GM12878 (cell line): ENCODE measurements at regions not wholly inside any gene's neighbourhood (a gene's known extent, or its start where the extent isn't known, plus 50 kb on each side); places are given as distances from the start of the nearest gene placed in this dataset.

Experiments used
- CBFB ChIP-seq: IDR thresholded peaks from 2 replicates; pipeline ENCODE4 v1.6.1; 2016; ENCODE audit warnings: antibody characterized with exemption, low read depth
- CHD1 ChIP-seq: IDR thresholded peaks from 2 replicates; pipeline ENCODE4 v1.6.1; 2012; ENCODE audit warnings: low read depth, low read length, improper control_type of control experiment
- EGR1 ChIP-seq, 2 experiments: IDR thresholded peaks; 1 replicate in 1 of 2; 2 replicates in 1 of 2; pipeline ENCODE4 v1.6.1; 2011 to 2012; ENCODE audit warnings: low read depth in 2 of 2, low read length in 2 of 2, borderline replicate concordance in 1 of 2, mild to moderate bottlenecking in 1 of 2, moderate library complexity in 1 of 2
- HDAC2 ChIP-seq: fragments of 200-600 bp; sonication (generic); IDR thresholded peaks from 2 replicates; pipeline ENCODE4 v1.6.1; 2017
- RB1 ChIP-seq: fragments of 450-650 bp; formaldehyde crosslinking; IDR thresholded peaks from 2 replicates; pipeline ENCODE4 v1.6.1; 2017; ENCODE audit warnings: mild to moderate bottlenecking, borderline replicate concordance
- RBBP5 ChIP-seq: fragments of 200-600 bp; sonication (generic); conservative IDR thresholded peaks from 2 replicates; pipeline ENCODE4 v1.6.1; 2016
- SREBF2 ChIP-seq: IDR thresholded peaks from 2 replicates; pipeline ENCODE4 v1.6.1; 2012; ENCODE audit warnings: mild to moderate bottlenecking, low read length
- SUPT20H ChIP-seq: IDR thresholded peaks from 2 replicates; pipeline ENCODE4 v1.6.1; 2011; ENCODE audit warnings: low read depth, mild to moderate bottlenecking, low read length, moderate library complexity, borderline replicate concordance; ENCODE audit not compliant: control insufficient read depth
- ZNF207 ChIP-seq: fragments of 450-650 bp; IDR thresholded peaks from 2 replicates; pipeline ENCODE4 v1.6.1; 2014; ENCODE audit warnings: antibody characterized with exemption, mild to moderate bottlenecking, borderline replicate concordance
- ZNF274 ChIP-seq: IDR thresholded peaks from one replicate; pipeline ENCODE4 v1.8.0; 2011; ENCODE audit not compliant: insufficient read length, insufficient read depth
- TF ChIP-seq, protein P1 (sequence below): fragments of 450-650 bp; conservative IDR thresholded peaks from 2 replicates; pipeline ENCODE4 v1.6.1; 2017; ENCODE audit warnings: mild to moderate bottlenecking, moderate library complexity
- TF ChIP-seq, protein P2 (sequence below): fragments of 450-650 bp; IDR thresholded peaks from 2 replicates; pipeline ENCODE4 v1.6.1; 2017; ENCODE audit warnings: mild to moderate bottlenecking, moderate library complexity
- TF ChIP-seq, protein P3 (sequence below): fragments of 150-350 bp; IDR thresholded peaks from 2 replicates; pipeline ENCODE4 v1.6.1; 2016; ENCODE audit warnings: low read depth, low read length

DNA sequence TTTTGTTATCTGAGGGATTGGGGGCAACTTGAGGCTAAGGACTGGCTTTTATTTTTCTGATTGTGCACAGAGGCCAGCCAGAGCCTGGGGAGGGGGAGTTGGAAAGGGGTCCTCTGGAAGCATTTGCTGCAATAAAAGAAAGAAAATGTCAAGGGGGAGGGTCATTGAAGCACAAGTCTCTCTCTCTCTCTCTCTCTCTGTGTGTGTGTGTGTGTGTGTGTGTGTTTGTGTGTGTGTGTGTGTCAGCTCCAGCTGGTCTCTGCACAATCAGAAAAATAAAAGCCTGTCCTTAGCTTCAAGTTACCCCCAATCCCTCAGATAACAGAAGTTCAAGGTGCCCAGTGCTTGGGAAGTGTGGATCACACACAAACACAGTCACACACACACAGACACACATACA lies 52.1 kb upstream of the CCDC174 start (continued):
- no peak for TF ChIP-seq ZNF207
- TF ChIP-seq RBBP5, result no peak
- TF ChIP-seq, protein P1, sequence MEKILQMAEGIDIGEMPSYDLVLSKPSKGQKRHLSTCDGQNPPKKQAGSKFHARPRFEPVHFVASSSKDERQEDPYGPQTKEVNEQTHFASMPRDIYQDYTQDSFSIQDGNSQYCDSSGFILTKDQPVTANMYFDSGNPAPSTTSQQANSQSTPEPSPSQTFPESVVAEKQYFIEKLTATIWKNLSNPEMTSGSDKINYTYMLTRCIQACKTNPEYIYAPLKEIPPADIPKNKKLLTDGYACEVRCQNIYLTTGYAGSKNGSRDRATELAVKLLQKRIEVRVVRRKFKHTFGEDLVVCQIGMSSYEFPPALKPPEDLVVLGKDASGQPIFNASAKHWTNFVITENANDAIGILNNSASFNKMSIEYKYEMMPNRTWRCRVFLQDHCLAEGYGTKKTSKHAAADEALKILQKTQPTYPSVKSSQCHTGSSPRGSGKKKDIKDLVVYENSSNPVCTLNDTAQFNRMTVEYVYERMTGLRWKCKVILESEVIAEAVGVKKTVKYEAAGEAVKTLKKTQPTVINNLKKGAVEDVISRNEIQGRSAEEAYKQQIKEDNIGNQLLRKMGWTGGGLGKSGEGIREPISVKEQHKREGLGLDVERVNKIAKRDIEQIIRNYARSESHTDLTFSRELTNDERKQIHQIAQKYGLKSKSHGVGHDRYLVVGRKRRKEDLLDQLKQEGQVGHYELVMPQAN, result no peak
- TF ChIP-seq RB1, result no peak
- TF ChIP-seq CHD1, result no peak
- no peak for TF ChIP-seq SUPT20H
- no peak for TF ChIP-seq HDAC2
- TF ChIP-seq ZNF274, result no peak
- no peak for TF ChIP-seq SREBF2
- TF ChIP-seq, protein P2, sequence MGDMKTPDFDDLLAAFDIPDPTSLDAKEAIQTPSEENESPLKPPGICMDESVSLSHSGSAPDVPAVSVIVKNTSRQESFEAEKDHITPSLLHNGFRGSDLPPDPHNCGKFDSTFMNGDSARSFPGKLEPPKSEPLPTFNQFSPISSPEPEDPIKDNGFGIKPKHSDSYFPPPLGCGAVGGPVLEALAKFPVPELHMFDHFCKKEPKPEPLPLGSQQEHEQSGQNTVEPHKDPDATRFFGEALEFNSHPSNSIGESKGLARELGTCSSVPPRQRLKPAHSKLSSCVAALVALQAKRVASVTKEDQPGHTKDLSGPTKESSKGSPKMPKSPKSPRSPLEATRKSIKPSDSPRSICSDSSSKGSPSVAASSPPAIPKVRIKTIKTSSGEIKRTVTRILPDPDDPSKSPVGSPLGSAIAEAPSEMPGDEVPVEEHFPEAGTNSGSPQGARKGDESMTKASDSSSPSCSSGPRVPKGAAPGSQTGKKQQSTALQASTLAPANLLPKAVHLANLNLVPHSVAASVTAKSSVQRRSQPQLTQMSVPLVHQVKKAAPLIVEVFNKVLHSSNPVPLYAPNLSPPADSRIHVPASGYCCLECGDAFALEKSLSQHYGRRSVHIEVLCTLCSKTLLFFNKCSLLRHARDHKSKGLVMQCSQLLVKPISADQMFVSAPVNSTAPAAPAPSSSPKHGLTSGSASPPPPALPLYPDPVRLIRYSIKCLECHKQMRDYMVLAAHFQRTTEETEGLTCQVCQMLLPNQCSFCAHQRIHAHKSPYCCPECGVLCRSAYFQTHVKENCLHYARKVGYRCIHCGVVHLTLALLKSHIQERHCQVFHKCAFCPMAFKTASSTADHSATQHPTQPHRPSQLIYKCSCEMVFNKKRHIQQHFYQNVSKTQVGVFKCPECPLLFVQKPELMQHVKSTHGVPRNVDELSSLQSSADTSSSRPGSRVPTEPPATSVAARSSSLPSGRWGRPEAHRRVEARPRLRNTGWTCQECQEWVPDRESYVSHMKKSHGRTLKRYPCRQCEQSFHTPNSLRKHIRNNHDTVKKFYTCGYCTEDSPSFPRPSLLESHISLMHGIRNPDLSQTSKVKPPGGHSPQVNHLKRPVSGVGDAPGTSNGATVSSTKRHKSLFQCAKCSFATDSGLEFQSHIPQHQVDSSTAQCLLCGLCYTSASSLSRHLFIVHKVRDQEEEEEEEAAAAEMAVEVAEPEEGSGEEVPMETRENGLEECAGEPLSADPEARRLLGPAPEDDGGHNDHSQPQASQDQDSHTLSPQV, result no peak
- TF ChIP-seq, protein P3, sequence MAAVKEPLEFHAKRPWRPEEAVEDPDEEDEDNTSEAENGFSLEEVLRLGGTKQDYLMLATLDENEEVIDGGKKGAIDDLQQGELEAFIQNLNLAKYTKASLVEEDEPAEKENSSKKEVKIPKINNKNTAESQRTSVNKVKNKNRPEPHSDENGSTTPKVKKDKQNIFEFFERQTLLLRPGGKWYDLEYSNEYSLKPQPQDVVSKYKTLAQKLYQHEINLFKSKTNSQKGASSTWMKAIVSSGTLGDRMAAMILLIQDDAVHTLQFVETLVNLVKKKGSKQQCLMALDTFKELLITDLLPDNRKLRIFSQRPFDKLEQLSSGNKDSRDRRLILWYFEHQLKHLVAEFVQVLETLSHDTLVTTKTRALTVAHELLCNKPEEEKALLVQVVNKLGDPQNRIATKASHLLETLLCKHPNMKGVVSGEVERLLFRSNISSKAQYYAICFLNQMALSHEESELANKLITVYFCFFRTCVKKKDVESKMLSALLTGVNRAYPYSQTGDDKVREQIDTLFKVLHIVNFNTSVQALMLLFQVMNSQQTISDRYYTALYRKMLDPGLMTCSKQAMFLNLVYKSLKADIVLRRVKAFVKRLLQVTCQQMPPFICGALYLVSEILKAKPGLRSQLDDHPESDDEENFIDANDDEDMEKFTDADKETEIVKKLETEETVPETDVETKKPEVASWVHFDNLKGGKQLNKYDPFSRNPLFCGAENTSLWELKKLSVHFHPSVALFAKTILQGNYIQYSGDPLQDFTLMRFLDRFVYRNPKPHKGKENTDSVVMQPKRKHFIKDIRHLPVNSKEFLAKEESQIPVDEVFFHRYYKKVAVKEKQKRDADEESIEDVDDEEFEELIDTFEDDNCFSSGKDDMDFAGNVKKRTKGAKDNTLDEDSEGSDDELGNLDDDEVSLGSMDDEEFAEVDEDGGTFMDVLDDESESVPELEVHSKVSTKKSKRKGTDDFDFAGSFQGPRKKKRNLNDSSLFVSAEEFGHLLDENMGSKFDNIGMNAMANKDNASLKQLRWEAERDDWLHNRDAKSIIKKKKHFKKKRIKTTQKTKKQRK, result no peak
- no peak for TF ChIP-seq CBFB
- TF ChIP-seq EGR1 (IDR thresholded peaks at IDR 0.05; ENCODE audit: borderline replicate concordance in 1 of 2, low read depth in 2 of 2, low read length in 2 of 2), result no peak
